Nephron progenitor cell (in vitro differentiated cells): ENCODE measurements at regions not wholly inside any gene's neighbourhood (a gene's known extent, or its start where the extent isn't known, plus 50 kb on each side); places are given as distances from the start of the nearest gene placed in this dataset.
"Not testable (repeated sequence)": the region's sequence is repeated elsewhere in the genome, so short reads cannot be mapped to it uniquely, and the experiment has no call there.

Experiments
- DNase-seq: peaks from one replicate; pipeline ENCODE4 v3.0.0; 2021
- H3K27ac Mint-ChIP-seq: 2 replicates; pipeline ENCODE4 v1.8.0; 2021; ENCODE audit warnings: mild to moderate bottlenecking, moderate library complexity, mixed read lengths
- H3K27me3 Mint-ChIP-seq: 2 replicates; pipeline ENCODE4 v1.8.0; 2021; ENCODE audit warnings: mild to moderate bottlenecking, low read depth, mixed read lengths; ENCODE audit not compliant: poor library complexity
- H3K36me3 Mint-ChIP-seq: 2 replicates; pipeline ENCODE4 v1.8.0; 2021; ENCODE audit warnings: low read depth, mixed read lengths
- H3K4me1 Mint-ChIP-seq: 2 replicates; pipeline ENCODE4 v1.8.0; 2021; ENCODE audit warnings: mixed read lengths
- H3K4me3 Mint-ChIP-seq: 2 replicates; pipeline ENCODE4 v1.8.0; 2021; ENCODE audit warnings: mild to moderate bottlenecking, moderate library complexity, mixed read lengths
- H3K9me3 Mint-ChIP-seq: 2 replicates; pipeline ENCODE4 v1.8.0; 2021; ENCODE audit warnings: mild to moderate bottlenecking, moderate library complexity, mixed read lengths
- TF ChIP-seq, protein P1 (sequence below): fragments of 200-600 bp; sonication (generic); IDR thresholded peaks from 2 replicates; pipeline ENCODE4 v1.5.0; 2021; ENCODE audit warnings: antibody characterized with exemption

GRCh38 chr22:27605390-27605789 lies 196.2 kb downstream of the MN1 start:
- H3K9me3 Mint-ChIP-seq: peaks cover 5% of the 10 kb centered on the region
- no peak for DNase-seq
- no peak overlapping the region for H3K4me3 Mint-ChIP-seq
- H3K4me1 Mint-ChIP-seq: peaks cover under 1% of the 10 kb centered on the region
- no peaks in the 10 kb centered on the region for H3K36me3 Mint-ChIP-seq
- TF ChIP-seq, protein P1, sequence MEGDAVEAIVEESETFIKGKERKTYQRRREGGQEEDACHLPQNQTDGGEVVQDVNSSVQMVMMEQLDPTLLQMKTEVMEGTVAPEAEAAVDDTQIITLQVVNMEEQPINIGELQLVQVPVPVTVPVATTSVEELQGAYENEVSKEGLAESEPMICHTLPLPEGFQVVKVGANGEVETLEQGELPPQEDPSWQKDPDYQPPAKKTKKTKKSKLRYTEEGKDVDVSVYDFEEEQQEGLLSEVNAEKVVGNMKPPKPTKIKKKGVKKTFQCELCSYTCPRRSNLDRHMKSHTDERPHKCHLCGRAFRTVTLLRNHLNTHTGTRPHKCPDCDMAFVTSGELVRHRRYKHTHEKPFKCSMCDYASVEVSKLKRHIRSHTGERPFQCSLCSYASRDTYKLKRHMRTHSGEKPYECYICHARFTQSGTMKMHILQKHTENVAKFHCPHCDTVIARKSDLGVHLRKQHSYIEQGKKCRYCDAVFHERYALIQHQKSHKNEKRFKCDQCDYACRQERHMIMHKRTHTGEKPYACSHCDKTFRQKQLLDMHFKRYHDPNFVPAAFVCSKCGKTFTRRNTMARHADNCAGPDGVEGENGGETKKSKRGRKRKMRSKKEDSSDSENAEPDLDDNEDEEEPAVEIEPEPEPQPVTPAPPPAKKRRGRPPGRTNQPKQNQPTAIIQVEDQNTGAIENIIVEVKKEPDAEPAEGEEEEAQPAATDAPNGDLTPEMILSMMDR: no peak
- H3K27ac Mint-ChIP-seq: no peak overlapping the region
- H3K27me3 Mint-ChIP-seq: peaks cover 42% of the 10 kb centered on the region

DNA sequence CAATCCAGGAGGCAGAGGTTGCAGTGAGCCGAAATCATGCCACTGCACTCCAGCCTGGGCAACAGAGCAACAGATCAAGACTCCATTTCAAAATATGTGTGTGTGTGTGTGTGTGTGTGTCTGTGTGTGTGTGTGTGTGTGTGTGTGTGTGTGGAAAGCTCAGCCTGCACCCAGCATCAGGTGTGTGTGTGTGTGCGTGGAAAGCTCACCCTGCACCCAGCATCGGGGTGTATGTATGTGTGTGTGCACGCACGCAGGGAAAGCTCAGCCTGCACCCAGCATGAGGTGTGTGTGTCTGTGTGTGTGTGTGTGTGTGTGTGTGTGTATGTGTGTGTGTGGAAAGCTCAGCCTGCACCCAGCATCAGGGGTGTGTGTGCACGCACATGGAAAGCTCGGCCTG lies 193.8 kb downstream of the MN1 start:
- H3K4me3 Mint-ChIP-seq, DNase-seq, H3K36me3 Mint-ChIP-seq, H3K27ac Mint-ChIP-seq, H3K9me3 Mint-ChIP-seq: not testable (repeated sequence)
- H3K27me3 Mint-ChIP-seq: peaks cover 32% of the 10 kb centered on the region
- peaks cover 23% of the 10 kb centered on the region for H3K4me1 Mint-ChIP-seq

DNA sequence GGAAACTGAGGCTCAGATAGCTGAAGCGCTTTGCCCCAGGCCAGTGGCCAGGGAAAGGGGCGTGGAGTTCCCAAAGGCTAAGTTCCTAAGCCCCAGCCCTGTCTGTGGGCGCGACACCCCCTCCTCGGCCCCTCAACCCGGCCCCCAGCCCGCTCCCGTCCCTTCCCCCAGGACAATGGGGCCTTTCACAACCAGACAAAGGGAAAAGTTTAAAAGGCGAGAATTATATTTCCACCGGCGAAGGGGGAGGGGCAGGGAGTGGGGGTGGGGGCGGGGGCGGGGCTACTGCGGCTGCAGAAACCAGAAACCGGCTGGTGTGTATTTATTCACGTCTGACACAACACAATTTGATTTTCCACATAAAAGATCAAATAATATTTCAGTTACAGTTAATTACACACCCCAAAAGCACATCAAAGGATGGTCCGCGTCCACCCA lies 192.1 kb downstream of the MN1 start:
- TF ChIP-seq, protein P1: no peak
- Mint-ChIP-seq H3K36me3 (no peaks in the 10 kb centered on the region), H3K4me3 (no peak overlapping the region), H3K27ac (no peak overlapping the region), H3K4me1 (peaks cover 35% of the 10 kb centered on the region), H3K9me3 (peaks cover 2% of the 10 kb centered on the region), H3K27me3 (peaks cover 22% of the 10 kb centered on the region)
- DNase-seq: no peak

DNA sequence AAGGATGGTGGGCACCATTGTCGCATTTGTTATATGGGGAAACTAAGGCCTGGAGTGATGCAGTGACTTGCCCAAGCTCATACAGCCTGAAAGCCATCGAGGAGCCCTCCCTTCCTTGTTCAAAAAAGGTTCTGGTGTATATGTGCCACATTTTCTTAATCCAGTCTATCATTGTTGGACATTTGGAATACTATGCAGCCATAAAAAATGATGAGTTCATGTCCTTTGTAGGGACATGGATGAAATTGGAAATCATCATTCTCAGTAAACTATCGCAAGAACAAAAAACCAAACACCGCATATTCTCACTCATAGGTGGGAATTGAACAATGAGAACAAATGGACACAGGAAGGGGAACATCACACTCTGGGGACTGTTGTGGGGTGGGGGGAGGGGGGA lies 191.4 kb downstream of the MN1 start:
- not testable (repeated sequence) for H3K27ac Mint-ChIP-seq
- peaks cover 19% of the 10 kb centered on the region for H3K27me3 Mint-ChIP-seq

DNA sequence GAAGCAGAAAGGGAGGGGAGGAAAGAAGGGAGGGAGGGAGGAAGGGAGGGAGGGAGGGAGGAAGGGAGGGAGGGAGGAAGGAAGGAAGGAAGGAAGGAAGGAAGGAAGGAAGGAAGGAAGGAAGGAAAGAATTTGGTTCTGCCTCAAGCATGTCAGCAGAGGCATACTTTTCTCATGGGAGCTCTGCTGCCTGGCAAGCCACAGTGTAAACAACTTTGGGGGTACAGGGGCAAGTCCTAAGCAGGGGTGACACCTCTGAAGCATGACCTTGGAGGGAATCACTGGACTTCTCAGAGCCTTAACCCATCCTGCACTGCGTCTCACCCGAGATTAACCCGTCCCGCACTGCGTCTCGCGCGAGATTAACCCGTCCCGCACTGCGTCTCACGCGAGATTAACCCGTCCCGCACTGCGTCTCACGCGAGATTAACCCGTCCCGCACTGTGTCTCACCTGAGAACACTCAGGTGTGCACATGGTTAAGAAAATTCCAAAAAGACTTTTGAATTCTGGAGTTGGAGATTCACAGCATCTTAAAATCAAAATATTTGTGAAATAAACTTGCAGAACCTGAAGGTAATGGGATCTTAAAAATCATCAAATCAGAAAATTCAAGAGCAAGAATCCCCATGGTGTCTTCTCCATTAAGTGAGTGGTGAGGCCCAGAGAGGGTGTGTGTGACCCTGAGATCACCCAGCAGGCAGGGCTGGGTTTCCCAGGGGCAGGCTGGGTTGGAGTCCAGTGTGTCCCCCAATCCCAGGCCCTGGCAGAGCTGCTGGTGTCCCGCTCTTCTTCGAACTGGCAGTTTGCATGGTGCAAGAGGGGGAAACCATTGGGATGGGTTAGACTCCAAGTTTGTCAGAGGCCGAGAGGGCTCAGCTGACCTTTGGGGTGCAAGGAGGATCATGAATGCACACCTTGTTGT lies 190.4 kb downstream of the MN1 start:
- Mint-ChIP-seq H3K36me3 (no peaks in the 10 kb centered on the region), H3K4me3 (no peak overlapping the region), H3K4me1 (peaks cover 35% of the 10 kb centered on the region), H3K27me3 (peaks cover 14% of the 10 kb centered on the region), H3K27ac (no peak overlapping the region), H3K9me3 (no peaks in the 10 kb centered on the region)
- TF ChIP-seq, protein P1: no peak
- no peak for DNase-seq

More for the DNA sequence above, 191.4 kb downstream of the MN1 start:
- H3K36me3 Mint-ChIP-seq, DNase-seq, H3K4me3 Mint-ChIP-seq, H3K9me3 Mint-ChIP-seq: not testable (repeated sequence)
- peaks cover 35% of the 10 kb centered on the region for H3K4me1 Mint-ChIP-seq

DNA sequence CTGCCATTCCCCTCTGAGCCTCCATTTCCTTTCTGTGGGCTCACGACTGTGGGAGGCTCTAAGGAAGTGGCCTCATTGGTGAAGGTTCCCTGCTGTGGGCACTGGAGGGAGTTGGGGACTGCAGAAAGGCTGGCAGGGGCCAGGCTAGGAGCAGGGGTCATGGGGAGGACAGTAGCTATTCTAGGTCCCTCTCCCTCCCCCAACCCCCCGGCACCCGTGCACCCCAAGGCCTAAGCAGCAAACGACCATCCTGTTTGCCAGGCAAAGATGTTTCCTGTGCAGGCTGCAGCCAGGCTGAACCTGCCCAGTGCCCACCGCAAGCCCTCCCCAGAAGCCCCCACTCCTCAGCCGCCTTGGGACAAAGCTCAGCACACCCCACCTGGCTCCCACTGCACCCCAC lies 189.4 kb downstream of the MN1 start:
- Mint-ChIP-seq H3K4me3 (no peak overlapping the region), H3K4me1 (peaks cover 35% of the 10 kb centered on the region), H3K9me3 (no peaks in the 10 kb centered on the region), H3K27me3 (peaks cover 13% of the 10 kb centered on the region), H3K36me3 (no peaks in the 10 kb centered on the region), H3K27ac (no peak overlapping the region)
- TF ChIP-seq, protein P1: no peak
- no peak for DNase-seq
